A204.1 (cell line): ENCODE measurements at regions not wholly inside any gene's neighbourhood (a gene's known extent, or its start where the extent isn't known, plus 50 kb on each side); places are given as distances from the start of the nearest gene placed in this dataset.
"Not testable (repeated sequence)": the region's sequence is repeated elsewhere in the genome, so short reads cannot be mapped to it uniquely, and the experiment has no call there.

Experiments
- FAIRE-seq: peaks from 2 replicates; lab custom pipeline; 2012; peaks lifted over from hg19 to GRCh38; lab: Jason Lieb, UNC

- FAIRE-seq = no peak
These were observed 462.6 kb downstream of the RNF144A start for GRCh38 chr2:7379799-7380198.

DNA sequence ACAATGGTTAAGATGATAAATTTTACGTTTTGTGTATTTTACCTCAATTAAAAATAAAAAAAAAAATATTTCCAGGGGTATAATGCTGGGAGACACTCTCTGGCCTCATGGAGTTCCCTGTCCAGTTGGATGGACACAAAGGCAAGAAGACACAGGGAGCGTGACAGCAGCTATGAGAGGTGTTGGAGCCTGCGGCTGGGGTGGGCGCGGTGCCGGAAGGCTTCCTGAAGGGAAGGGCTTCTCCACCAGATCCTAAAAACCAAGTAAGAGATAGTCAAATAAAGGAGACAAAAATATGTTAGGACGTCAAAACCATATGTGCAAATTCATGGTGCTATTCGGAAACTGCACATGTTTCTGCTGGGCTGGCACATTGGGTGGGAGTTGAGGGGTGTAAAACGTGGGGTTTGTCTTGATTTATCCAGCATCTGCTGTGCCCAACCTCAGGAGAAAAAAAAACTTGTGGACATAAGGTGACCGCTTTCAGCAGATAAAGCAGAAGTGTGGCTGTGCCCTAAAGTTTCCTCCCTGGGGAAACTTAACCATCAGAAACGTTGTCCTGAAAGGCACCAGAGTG lies 467.6 kb downstream of the RNF144A start:
- FAIRE-seq = no peak

DNA sequence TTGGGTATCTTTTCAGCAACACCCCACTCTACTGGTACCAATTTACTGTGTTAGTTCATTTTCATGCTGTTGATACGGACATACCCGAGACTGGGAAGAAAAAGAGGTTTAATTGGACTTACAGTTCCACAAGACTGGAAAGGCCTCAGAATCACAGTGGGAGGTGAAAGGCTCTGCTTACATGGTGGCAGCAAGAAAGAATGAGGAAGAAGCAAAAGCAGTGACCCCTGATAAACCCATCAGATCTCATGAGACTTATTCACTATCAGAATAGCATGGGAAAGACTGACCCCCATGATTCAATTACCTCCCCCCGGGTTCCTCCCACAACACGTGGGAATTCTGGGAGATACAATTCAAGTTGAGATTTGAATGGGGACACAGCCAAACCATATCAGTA lies 473.1 kb downstream of the RNF144A start:
- not testable (repeated sequence) for FAIRE-seq

GRCh38 chr2:7392076-7392787 lies 475.0 kb downstream of the RNF144A start:
- no peak for FAIRE-seq

DNA sequence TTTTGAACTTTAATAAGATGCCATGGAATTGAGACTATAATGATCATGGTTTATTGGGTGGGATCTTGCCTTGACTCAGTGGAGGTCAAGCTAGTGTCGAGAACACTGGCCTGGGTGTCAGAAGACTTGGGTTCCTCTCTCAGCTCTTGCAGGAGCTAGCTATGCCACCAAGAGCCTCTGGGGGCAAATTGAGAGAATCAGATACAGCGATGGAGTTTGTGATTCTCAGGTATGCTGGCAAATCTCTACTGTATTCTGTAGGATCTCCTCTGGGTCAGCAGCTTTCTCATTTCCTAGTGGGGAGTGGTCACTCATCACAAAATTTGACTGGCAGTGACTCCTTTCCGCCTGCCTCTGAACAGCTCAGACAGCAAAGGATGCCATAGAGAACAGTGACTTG lies 477.0 kb downstream of the RNF144A start:
- no peak for FAIRE-seq

- FAIRE-seq = no peak
These were observed 483.4 kb downstream of the RNF144A start for GRCh38 chr2:7400628-7401027.

GRCh38 chr2:7403092-7403775 lies 486.0 kb downstream of the RNF144A start:
- no peak for FAIRE-seq

- FAIRE-seq = no peak
These were observed 488.9 kb downstream of the RNF144A start for GRCh38 chr2:7405861-7406715.

GRCh38 chr2:7407001-7407400 lies 489.8 kb downstream of the RNF144A start:
- FAIRE-seq = no peak

DNA sequence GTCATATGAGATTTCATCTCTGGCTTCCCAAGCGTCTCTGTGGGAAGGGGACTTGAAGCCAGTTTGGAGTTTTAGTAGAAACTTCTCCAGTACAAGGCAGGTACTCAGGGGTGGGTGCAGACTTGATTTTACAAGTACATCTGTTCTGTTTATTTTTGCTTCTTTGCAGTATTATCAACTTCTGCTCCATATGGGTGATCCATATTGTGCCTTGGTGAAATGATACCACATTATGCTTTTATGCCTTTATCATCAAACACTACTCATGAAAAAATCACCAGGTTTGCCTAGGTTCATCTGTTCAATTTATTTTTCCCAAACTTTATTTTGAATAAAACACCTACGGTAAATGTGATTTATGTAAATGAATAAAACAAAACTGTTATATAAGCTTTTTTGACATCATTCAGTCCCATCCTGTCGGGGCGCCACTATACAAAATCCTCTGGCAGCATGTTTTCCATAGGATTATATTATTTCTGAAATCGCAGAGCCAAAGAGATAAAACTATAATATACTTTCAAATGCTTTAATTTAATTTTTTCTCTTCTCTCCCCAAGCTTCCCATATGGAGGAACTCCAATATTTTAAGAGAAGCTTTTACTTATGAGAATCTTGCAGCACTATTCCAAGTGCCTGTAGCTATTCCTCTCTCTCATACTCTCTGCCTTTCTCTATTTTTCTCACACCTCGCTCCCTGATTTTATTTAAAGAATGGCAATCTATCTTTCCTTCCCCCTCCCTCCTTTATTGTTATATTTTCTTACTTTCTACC lies 490.9 kb downstream of the RNF144A start:
- FAIRE-seq = no peak

GRCh38 chr2:7411691-7412090 lies 494.5 kb downstream of the RNF144A start:
- no peak for FAIRE-seq

GRCh38 chr2:7417845-7418742 lies 500.9 kb downstream of the RNF144A start:
- FAIRE-seq = no peak

DNA sequence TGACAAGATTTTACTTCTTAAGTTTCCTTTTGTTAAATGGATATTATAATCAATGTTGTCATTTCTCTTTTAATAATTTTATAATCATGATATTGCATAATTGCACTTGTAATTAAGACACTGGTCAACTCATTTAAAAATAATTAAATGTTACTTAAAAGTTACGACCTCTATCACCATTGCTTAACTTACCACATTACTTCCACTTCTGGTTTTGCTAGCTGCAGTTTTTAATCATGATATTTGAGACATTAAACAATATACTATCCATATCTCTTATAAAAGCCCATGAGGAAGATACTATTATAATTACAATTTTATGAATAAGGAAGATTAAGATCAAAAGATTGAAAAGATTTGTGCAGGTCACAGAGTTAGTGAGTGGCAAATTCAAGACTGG lies 502.0 kb downstream of the RNF144A start:
- peak; percentile 32 for FAIRE-seq

DNA sequence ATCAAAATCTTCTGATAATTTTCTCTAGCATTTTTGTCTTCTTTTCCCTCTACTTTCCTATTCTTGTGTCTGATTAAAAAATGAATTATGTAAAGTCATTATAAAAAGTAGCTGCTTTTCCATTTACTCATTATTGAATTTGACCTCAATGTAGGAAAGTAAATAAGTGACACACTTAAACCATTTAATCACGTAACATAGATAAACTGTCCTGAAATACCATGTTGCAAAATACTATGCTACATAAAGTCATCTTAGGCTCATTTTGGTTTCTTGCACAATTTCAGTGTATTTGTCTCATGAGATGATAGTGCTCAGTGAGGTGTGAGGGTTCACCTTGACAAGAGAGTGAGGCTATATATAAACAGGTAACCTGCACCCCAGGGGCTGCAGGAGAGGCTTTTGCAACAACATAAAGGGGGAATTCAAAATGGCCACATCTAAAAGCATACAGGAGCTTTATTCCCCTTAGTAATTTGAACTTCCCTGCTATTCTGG lies 502.7 kb downstream of the RNF144A start:
- FAIRE-seq = no peak

DNA sequence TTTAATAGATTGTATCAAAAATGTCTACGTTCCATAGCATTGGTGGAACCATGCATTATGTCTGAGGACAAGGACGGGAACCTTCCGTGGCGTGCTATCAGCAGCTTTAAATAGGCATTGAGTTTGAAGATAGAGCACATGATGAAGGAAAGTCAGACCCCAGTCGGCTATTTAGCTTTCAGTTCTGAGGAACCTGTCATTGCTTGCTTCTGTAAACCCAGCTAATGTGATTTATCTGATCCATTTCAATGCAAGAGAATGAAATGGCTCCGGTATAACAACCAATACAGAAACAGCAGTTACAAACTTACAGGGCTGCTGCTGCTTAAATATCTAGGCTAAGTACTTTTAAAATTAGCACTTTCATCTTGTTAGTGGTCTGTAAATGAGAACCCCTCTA lies 503.3 kb downstream of the RNF144A start:
- no peak for FAIRE-seq

DNA sequence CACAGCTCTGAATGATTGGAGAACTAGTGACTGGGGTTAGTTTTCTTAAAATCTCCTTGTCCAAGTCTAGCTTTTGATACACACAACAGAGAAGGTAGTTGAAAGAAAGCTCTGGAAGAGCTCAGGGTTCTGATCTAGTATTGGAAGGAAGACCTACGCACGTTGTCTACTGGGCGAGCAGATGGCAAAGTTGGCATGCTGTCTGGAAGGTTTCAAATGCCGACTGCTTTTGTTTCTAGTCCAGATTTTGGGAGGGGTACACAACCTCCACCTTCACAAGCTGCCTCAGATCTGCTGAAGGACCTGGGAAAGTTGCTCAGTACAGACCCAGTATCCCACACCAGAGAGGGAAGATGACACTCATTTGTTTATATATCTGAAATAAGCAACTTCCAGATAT lies 507.3 kb downstream of the RNF144A start:
- no peak for FAIRE-seq

DNA sequence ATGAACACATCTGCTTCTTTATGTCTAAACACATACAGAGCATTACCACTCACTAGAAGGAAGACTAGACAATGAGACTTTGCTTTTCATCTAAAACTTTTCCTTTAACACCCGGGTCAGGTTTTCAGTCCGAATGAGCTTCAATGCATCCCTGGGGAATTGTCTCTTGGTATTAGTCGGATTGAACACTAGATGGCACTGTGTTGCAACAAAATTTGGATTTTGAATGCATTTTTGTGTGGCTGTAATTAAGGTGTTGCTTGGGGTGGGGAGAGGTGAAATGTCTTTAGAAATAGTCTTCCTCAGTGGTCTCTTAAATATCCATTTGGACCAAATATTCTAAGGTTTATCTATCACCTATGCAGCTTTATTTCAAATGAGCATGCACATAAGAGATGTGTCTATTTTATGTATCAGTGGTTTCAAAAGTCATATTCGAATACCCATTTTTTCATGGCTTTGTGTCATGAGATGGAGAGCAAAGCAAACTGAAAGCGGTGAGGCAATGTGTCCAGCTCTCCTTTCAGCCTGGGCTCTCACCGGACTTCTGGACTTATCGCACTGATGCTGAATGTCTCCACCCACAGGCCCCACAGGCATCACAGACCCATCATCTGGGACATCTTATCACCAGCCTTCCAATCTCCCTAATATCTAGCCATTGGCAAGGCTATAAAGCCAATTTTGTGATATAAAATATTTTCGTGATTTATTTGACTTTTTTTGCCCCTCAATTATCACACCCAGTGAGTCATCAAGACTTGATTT lies 510.3 kb downstream of the RNF144A start:
- FAIRE-seq = peak; percentile 94

GRCh38 chr2:7428454-7429204 lies 511.4 kb downstream of the RNF144A start:
- FAIRE-seq = no peak

GRCh38 chr2:7429733-7430132 lies 512.5 kb downstream of the RNF144A start:
- FAIRE-seq = no peak
